GM12891 (cell line): ENCODE measurements at regions not wholly inside any gene's neighbourhood (a gene's known extent, or its start where the extent isn't known, plus 50 kb on each side); places are given as distances from the start of the nearest gene placed in this dataset.
A peak's percentile ranks its signal among the peaks of the same experiment; 100 is the strongest.

Experiments
- DNase-seq: peaks from one replicate; pipeline ENCODE4 v3.0.0; 2011; ENCODE audit warnings: low spot score; ENCODE audit not compliant: insufficient read length
- FAIRE-seq: peaks from 2 replicates; lab custom pipeline; 2011; peaks lifted over from hg19 to GRCh38; lab: Jason Lieb, UNC
- PAX5 ChIP-seq: IDR thresholded peaks from 2 replicates; pipeline ENCODE4 v1.6.1; 2011; ENCODE audit warnings: low read length, moderate library complexity, mild to moderate bottlenecking; ENCODE audit not compliant: insufficient read depth, severe bottlenecking
- POLR2A ChIP-seq: IDR thresholded peaks from 2 replicates; pipeline ENCODE4 v1.6.1; 2011; ENCODE audit warnings: low read depth, low read length, control low read depth
- POLR2AphosphoS5 ChIP-seq: IDR thresholded peaks from 2 replicates; pipeline ENCODE4 v1.6.1; 2011; ENCODE audit warnings: low read depth, low read length, control low read depth
- POU2F2 ChIP-seq: IDR thresholded peaks from 2 replicates; pipeline ENCODE4 v1.6.1; 2011; ENCODE audit warnings: low read depth, mild to moderate bottlenecking, control low read depth, low read length, moderate library complexity
- SPI1 ChIP-seq: IDR thresholded peaks from 2 replicates; pipeline ENCODE4 v1.6.1; 2011; ENCODE audit warnings: low read depth, low read length, control low read depth
- TAF1 ChIP-seq: IDR thresholded peaks from 2 replicates; pipeline ENCODE4 v1.6.1; 2011; ENCODE audit warnings: low read depth, low read length, control low read depth

GRCh38 chr4:27635936-27636913, 775.6 kb downstream of the STIM2 start:
- no peak for FAIRE-seq

GRCh38 chr4:27638163-27638915, 777.7 kb downstream of the STIM2 start:
- DNase-seq (no peak), FAIRE-seq (no peak)
- no peak for TF ChIP-seq POU2F2
- no peak for TF ChIP-seq PAX5
- TF ChIP-seq SPI1 = no peak
- no peak for TF ChIP-seq TAF1

More at GRCh38 chr4:27635936-27636913, 775.6 kb downstream of the STIM2 start:
- no peak for DNase-seq
- TF ChIP-seq TAF1 (no peak), POU2F2 (no peak), PAX5 (no peak), SPI1 (no peak), POLR2AphosphoS5 (no peak), POLR2A (no peak)

DNA sequence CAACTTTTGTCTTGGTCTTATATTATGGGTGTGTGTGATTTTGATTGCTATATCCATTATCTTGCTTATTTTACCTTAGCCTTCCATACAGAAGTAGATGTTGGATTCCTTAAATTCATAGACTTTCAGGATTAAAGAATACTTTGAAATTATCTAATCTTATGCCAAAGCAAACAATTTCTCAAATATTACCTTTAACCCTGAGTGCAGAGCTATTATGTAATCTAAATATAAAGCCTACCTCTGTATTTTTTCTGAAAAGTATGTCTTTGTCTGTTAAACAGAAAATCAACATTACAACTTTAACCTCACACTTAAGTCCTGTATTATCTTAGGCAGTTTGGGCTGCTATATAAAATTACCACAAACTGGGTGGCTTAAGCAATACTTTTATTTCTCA, 782.5 kb downstream of the STIM2 start:
- no peak for TF ChIP-seq POU2F2
- TF ChIP-seq SPI1 = no peak
- TF ChIP-seq PAX5 = no peak
- no peak for TF ChIP-seq POLR2AphosphoS5
- TF ChIP-seq TAF1 = no peak
- no peak for TF ChIP-seq POLR2A
- no peak for FAIRE-seq

GRCh38 chr4:27648416-27648815, 787.8 kb downstream of the STIM2 start:
- DNase-seq = no peak
- no peak for FAIRE-seq
- no peak for TF ChIP-seq SPI1
- TF ChIP-seq TAF1 = no peak
- TF ChIP-seq POLR2A = no peak
- TF ChIP-seq POLR2AphosphoS5 = no peak
- TF ChIP-seq PAX5 = no peak
- TF ChIP-seq POU2F2 = no peak

More for the DNA sequence above, 782.5 kb downstream of the STIM2 start:
- no peak for DNase-seq

GRCh38 chr4:27662426-27662825, 801.8 kb downstream of the STIM2 start:
- no peak for DNase-seq
- TF ChIP-seq TAF1 = no peak
- no peak for TF ChIP-seq POLR2AphosphoS5
- no peak for TF ChIP-seq SPI1
- TF ChIP-seq POLR2A = no peak
- no peak for TF ChIP-seq POU2F2
- TF ChIP-seq PAX5 = no peak

GRCh38 chr4:27666943-27667342, 806.3 kb downstream of the STIM2 start:
- no peak for DNase-seq
- TF ChIP-seq TAF1 (no peak), SPI1 (no peak), PAX5 (no peak), POLR2AphosphoS5 (no peak)
- FAIRE-seq = no peak

More at GRCh38 chr4:27662426-27662825, 801.8 kb downstream of the STIM2 start:
- FAIRE-seq = no peak

DNA sequence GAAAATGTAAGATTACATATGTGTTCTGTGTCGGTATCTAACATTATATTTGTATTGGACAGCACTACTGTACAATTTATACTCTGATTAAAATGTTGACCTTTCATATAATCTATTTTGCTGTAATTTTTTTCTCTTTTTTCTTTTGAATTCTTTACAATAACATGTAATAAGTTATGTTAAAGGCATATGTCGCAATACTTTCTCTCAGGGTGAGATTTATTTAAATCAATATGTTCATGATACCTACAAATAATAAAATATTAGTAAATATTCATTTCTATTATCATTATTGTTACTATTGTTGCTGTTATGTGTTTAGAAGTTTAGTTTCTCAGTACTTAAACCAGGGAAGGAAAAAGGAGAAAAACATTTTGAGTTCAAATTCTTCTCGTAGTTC, 807.4 kb downstream of the STIM2 start:
- no peak for DNase-seq
- TF ChIP-seq SPI1 (no peak), POLR2AphosphoS5 (no peak), PAX5 (no peak), TAF1 (no peak), POU2F2 (no peak), POLR2A (no peak)
- FAIRE-seq = no peak

DNA sequence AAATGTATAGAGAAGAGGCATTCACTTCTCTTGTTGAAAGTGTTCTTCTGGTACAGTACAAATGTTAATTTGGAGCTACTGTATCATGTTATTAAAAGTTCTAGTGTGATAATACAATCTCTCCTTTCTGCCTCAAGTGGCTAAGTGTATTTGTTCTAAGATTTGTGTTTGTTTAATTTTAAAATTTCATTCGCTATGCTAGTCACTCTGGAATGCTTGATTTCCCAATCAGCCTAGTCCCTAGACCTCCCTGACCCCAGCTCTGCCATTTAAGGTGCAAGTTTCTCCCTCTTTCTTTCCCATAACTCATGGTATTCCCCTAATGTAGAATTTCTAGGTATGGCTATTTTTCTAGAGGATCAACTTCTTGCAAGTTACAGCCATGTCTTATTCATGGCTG, 817.4 kb downstream of the STIM2 start:
- no peak for DNase-seq
- no peak for TF ChIP-seq POU2F2
- TF ChIP-seq POLR2A = no peak
- FAIRE-seq = no peak

DNA sequence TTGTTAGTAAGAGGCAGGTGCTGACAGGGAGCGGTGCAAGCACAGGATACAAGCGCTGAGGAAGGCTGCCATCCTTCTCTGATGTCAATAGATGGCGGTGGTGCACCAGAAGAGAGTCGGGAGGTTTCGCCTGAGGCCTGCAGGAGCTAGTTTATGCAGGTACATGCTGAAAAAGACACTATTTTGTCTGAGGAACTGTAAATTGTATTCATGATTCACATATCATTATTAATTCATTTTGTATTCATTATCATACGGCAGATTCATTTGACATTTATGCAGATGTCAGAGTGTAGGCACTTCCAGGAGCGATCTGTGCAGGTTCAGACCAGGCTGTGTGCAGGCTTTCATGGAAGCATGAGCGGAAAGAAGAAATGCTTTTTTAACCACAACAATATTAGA, 824.0 kb downstream of the STIM2 start:
- FAIRE-seq (peak; percentile 31), DNase-seq (no peak)
- TF ChIP-seq POLR2A (no peak), PAX5 (no peak), POU2F2 (no peak), SPI1 (no peak), TAF1 (no peak), POLR2AphosphoS5 (no peak)

DNA sequence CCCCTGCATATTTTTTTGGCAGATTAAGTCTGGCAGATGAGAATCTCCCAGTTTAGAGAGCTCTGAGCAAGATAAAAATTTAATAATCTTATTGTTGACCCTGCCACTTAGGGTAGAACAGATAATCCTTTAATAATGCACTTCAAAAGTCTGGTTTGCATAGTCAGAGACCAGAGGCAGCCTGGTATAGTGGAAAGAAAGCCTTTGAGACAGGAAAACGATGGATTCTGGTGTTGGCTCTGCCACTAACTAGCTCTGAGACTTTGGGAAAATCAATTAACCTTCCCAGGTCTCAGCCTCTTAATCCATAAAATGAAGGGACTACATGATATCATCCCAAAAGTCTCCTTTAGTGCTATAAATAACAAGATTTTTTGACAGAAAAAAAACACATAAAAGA, 824.5 kb downstream of the STIM2 start:
- TF ChIP-seq POU2F2 = no peak
- no peak for TF ChIP-seq PAX5
- no peak for TF ChIP-seq TAF1
- TF ChIP-seq POLR2A = no peak
- TF ChIP-seq POLR2AphosphoS5 = no peak
- TF ChIP-seq SPI1 = no peak

More for the DNA sequence above, 824.5 kb downstream of the STIM2 start:
- no peak for FAIRE-seq
- no peak for DNase-seq
